ENCODE measurements at regions not wholly inside any gene's neighbourhood (a gene's known extent, or its start where the extent isn't known, plus 50 kb on each side); places are given as distances from the start of the nearest gene placed in this dataset.
"Not testable (repeated sequence)": the region's sequence is repeated elsewhere in the genome, so short reads cannot be mapped to it uniquely, and the experiment has no call there.

GRCh38 chr2:37800176-37800858 is 124.8 kb upstream of the RMDN2 start:
- no peak for TF ChIP-seq CTCF (IDR thresholded peaks at IDR 0.05; ENCODE audit: low read length, missing control alignments)
- H3K4me3 ChIP-seq (replicated peaks; ENCODE audit: low read depth, low read length): no peak overlapping the region
- no peak for DNase-seq (ENCODE audit: low read depth)

DNA sequence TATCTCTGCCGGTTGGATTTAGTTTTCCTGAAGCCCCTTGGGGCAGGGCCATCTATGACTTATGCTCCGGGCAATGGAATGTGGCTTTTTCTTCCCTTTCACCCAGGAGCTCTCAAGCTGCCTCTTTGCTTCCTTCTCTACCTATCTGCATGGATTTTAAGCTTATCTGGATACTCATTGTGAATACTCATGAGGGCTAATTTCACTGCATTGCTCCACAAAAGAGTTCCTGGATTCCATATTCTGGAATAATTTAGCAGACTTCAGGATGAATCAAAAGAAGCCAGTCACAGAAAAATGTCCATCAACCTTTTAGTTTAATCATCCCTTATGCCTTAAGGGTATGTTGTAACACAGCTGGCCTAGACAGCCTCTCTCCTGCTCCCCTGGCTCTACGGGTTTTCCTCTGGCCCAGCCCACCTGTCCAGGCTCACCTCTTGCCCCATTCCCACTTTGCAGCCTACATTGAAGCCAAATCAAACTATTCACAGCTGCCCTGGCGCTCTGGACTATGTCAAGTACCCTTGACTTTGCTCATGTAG is 122.8 kb upstream of the RMDN2 start:
- DNase-seq (ENCODE audit: low read depth): no peak
- no peak for TF ChIP-seq CTCF (IDR thresholded peaks at IDR 0.05; ENCODE audit: low read length, missing control alignments)
- H3K4me3 ChIP-seq (replicated peaks; ENCODE audit: low read depth, low read length): no peak overlapping the region

DNA sequence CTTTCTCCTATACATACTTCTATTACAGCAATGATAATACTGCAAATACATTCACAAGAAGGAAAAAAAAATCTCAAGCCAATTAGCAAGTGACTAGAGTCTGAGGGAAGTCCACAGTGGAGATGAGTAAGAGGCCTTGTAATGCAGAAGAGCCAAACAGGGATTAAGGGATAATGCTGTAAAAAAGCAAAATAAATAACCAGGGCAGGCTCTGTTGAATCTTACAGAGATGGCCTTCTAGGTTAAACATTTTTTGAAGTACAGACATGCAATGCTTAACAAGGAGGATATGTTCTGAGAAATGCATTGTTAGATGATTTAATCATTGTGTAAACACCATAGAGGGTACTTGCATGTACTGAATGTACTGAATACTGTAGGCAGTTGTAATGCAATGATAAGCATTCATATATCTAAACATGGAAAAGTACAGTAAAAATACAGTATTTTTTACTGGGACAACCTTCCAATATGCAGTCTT is 122.1 kb upstream of the RMDN2 start:
- peak; percentile 60 for DNase-seq (ENCODE audit: low read depth)
- TF ChIP-seq CTCF (IDR thresholded peaks at IDR 0.05; ENCODE audit: low read length, missing control alignments): no peak
- no peak overlapping the region for H3K4me3 ChIP-seq (replicated peaks; ENCODE audit: low read depth, low read length)

DNA sequence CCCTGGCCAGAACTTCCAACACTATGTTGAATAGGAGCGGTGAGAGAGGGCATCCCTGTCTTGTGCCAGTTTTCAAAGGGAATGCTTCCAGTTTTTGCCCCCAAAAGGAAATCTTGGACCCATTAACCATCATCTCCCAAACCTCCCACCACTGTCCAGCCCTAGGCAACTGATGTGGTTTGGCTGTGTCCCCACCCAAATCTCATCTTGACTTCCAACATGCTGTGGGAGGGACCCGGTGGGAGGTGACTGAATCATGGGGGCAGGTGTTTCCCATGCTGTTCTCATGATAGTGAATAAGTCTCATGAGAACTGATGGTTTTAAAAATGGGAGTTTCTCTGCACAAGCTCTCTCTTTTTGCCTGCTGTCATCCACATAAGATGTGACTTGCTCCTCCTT is 119.1 kb upstream of the RMDN2 start:
- DNase-seq (ENCODE audit: low read depth); H3K4me3 ChIP-seq (replicated peaks; ENCODE audit: low read depth, low read length): not testable (repeated sequence)

DNA sequence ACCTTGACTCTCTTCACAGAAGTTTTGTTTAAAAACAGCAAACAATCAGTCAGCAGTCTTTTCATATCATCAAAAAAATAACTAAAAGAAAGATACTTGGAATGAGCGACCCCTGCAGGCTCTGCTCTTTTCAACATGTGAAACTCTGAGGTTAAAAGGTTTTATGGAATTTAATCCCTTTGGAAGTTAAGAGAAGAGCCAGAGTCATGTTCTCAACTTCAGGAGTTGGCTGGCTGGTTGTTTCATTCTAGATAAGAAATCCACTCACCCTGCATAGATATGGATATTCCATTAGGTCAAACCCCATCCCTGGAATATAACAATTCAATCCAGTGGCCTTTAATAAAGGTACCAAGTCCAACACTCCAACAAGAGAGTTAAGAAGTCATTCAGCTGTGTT is 115.6 kb upstream of the RMDN2 start:
- no peak overlapping the region for H3K4me3 ChIP-seq (replicated peaks; ENCODE audit: low read depth, low read length)
- peak; percentile 77 for DNase-seq (ENCODE audit: low read depth)
- TF ChIP-seq CTCF (IDR thresholded peaks at IDR 0.05; ENCODE audit: low read length, missing control alignments): peak; percentile 72

- H3K4me3 ChIP-seq (replicated peaks; ENCODE audit: low read depth, low read length): no peak overlapping the region
- no peak for DNase-seq (ENCODE audit: low read depth)
- no peak for TF ChIP-seq CTCF (IDR thresholded peaks at IDR 0.05; ENCODE audit: low read length, missing control alignments)
Observed at GRCh38 chr2:37809931-37810570, 115.0 kb upstream of the RMDN2 start.

GRCh38 chr2:37812414-37812813 is 112.7 kb upstream of the RMDN2 start:
- H3K4me3 ChIP-seq (replicated peaks; ENCODE audit: low read depth, low read length): no peak overlapping the region
- peak; percentile 38 for TF ChIP-seq CTCF (IDR thresholded peaks at IDR 0.05; ENCODE audit: low read length, missing control alignments)
- peak; percentile 41 for DNase-seq (ENCODE audit: low read depth)

Data from fibroblast of pulmonary artery (primary cell).